GM12874 (cell line): ENCODE measurements at regions not wholly inside any gene's neighbourhood (a gene's known extent, or its start where the extent isn't known, plus 50 kb on each side); places are given as distances from the start of the nearest gene placed in this dataset.
A peak's percentile ranks its signal among the peaks of the same experiment; 100 is the strongest.

Source experiments
- CTCF ChIP-seq: IDR thresholded peaks from 2 replicates; pipeline ENCODE4 v1.5.1; 2011; ENCODE audit warnings: low read depth, mild to moderate bottlenecking, control low read depth, low read length, moderate library complexity; ENCODE audit not compliant: insufficient read depth

- no peak for TF ChIP-seq CTCF
Observed at GRCh38 chr2:18708203-18708715, 118.9 kb upstream of the NT5C1B start.

- TF ChIP-seq CTCF = no peak
Observed at GRCh38 chr2:18706001-18706400, 116.6 kb upstream of the NT5C1B start.

GRCh38 chr2:18704276-18704675, 114.9 kb upstream of the NT5C1B start:
- no peak for TF ChIP-seq CTCF

- TF ChIP-seq CTCF = no peak
Observed at GRCh38 chr2:18703555-18703954, 114.2 kb upstream of the NT5C1B start.

GRCh38 chr2:18701981-18702380, 112.6 kb upstream of the NT5C1B start:
- no peak for TF ChIP-seq CTCF

- TF ChIP-seq CTCF = no peak
Observed at GRCh38 chr2:18701546-18701945, 112.2 kb upstream of the NT5C1B start.

GRCh38 chr2:18690342-18690741, 101.0 kb upstream of the NT5C1B start:
- TF ChIP-seq CTCF = 0 out of 2 replicates have a peak, but pooled peaks have one; percentile 22
